Kidney (tissue), 13 donors: ENCODE measurements at regions not wholly inside any gene's neighbourhood (a gene's known extent, or its start where the extent isn't known, plus 50 kb on each side); places are given as distances from the start of the nearest gene placed in this dataset.

Experiments used
- DNase-seq, 5 donors: peaks; one replicate each; pipeline ENCODE4 v3.0.0-alpha.2; 2013 to 2020
- FAIRE-seq: peaks from 2 replicates; lab custom pipeline; 2012; peaks lifted over from hg19 to GRCh38; lab: Jason Lieb, UNC
- H3K27ac ChIP-seq, 2 donors: one replicate each; pipeline ENCODE4 v1.7.0; 2013; ENCODE audit warnings: low read depth in 2 of 2, low read length in 2 of 2, inconsistent platforms in 1 of 2
- H3K27me3 ChIP-seq: one replicate; pipeline ENCODE4 v1.7.1; 2013; ENCODE audit warnings: low read length, inconsistent platforms; ENCODE audit not compliant: control insufficient read depth, insufficient read depth
- H3K36me3 ChIP-seq, 3 donors: one replicate each; pipeline versions ENCODE4 v1.7.0 to v1.7.1; 2013; ENCODE audit warnings: low read length in 3 of 3, control low read depth in 1 of 3, inconsistent platforms in 1 of 3; ENCODE audit not compliant: insufficient read depth in 3 of 3, control insufficient read depth in 2 of 3
- H3K4me1 ChIP-seq, 3 donors: one replicate each; pipeline versions ENCODE4 v1.7.0 to v1.7.1; 2013; ENCODE audit warnings: low read length in 3 of 3, inconsistent platforms in 1 of 3, low read depth in 1 of 3; ENCODE audit not compliant: control insufficient read depth in 2 of 3, insufficient read depth in 2 of 3
- H3K4me3 ChIP-seq, 3 donors: one replicate each; pipeline versions ENCODE4 v1.7.0 to v1.8.1; 2013; ENCODE audit warnings: low read length in 3 of 3, control low read depth in 1 of 3, inconsistent platforms in 1 of 3
- H3K9ac ChIP-seq, 3 donors: one replicate each; pipeline versions ENCODE4 v1.7.0 to v1.7.1; 2013; ENCODE audit warnings: low read length in 3 of 3, control low read depth in 1 of 3, inconsistent platforms in 1 of 3
- H3K9me3 ChIP-seq, 3 donors: one replicate each; pipeline versions ENCODE4 v1.7.0 to v1.7.1; 2013; ENCODE audit warnings: low read length in 3 of 3, control low read depth in 1 of 3, inconsistent platforms in 1 of 3; ENCODE audit not compliant: control insufficient read depth in 2 of 3, insufficient read depth in 1 of 3
- CTCF ChIP-seq: IDR thresholded peaks from 3 replicates; pipeline ENCODE4 v1.5.1; 2012; ENCODE audit warnings: mild to moderate bottlenecking, moderate library complexity, borderline replicate concordance; ENCODE audit not compliant: insufficient read depth; ENCODE audit errors: extremely low read depth
- intact Hi-C: fragments of 100-400 bp; cut with DNase I; formaldehyde crosslinking; loops from one replicate; pipeline ENCODE4 v1.11.1; 2022
- donor health status: control.
- donor health status: control.
- donor health status: control.
- donor health status: control.
- donor health status: control.
- donor health status: DM: yes; HTN: yes; CAD: no.
- donor health status: Normal renal cell carcinoma (clear cell type).

- intact Hi-C loops: no loop called here
- no peak for TF ChIP-seq CTCF
- no peaks in the 10 kb centered on the region for H3K36me3 ChIP-seq
- H3K27ac ChIP-seq: no peak overlapping the region
- FAIRE-seq: no peak
- H3K4me1 ChIP-seq: no peaks in the 10 kb centered on the region
- H3K9me3 ChIP-seq: no peaks in the 10 kb centered on the region
- H3K9ac ChIP-seq: no peak overlapping the region
- DNase-seq: no peak
- no peak overlapping the region for H3K4me3 ChIP-seq
- no peaks in the 10 kb centered on the region for H3K27me3 ChIP-seq
Observed at GRCh38 chr11:91173701-91174100, 950.9 kb upstream of the CHORDC1 start.

- Histone ChIP-seq H3K9me3 (no peaks in the 10 kb centered on the region), H3K4me1 (no peaks in the 10 kb centered on the region), H3K9ac (no peak overlapping the region), H3K4me3 (no peak overlapping the region), H3K36me3 (no peaks in the 10 kb centered on the region), H3K27ac (no peak overlapping the region), H3K27me3 (no peaks in the 10 kb centered on the region)
- TF ChIP-seq CTCF: no peak
- no peak for FAIRE-seq
- no peak for DNase-seq
- intact Hi-C loops: no loop called here
Observed at GRCh38 chr11:91170711-91171110, 947.9 kb upstream of the CHORDC1 start.

- H3K27me3 ChIP-seq: no peaks in the 10 kb centered on the region
- intact Hi-C loops: no loop called here
- DNase-seq (no peak), FAIRE-seq (no peak)
- H3K9ac ChIP-seq: no peak overlapping the region
- TF ChIP-seq CTCF: no peak
- no peaks in the 10 kb centered on the region for H3K9me3 ChIP-seq
- H3K4me3 ChIP-seq: no peak overlapping the region
- no peaks in the 10 kb centered on the region for H3K4me1 ChIP-seq
- H3K27ac ChIP-seq: no peak overlapping the region
- no peaks in the 10 kb centered on the region for H3K36me3 ChIP-seq
Observed at GRCh38 chr11:91164452-91164822, 941.6 kb upstream of the CHORDC1 start.

GRCh38 chr11:91163619-91164451, 941.0 kb upstream of the CHORDC1 start:
- intact Hi-C loops: no loop called here
- Histone ChIP-seq H3K27ac (no peak overlapping the region), H3K9ac (no peak overlapping the region), H3K36me3 (no peaks in the 10 kb centered on the region), H3K27me3 (no peaks in the 10 kb centered on the region), H3K4me1 (no peaks in the 10 kb centered on the region), H3K4me3 (no peak overlapping the region), H3K9me3 (no peaks in the 10 kb centered on the region)
- FAIRE-seq (no peak), DNase-seq (peak in 2 of 5 donors; percentile 9 to 24)
- no peak for TF ChIP-seq CTCF
